EL (cell line): ENCODE measurements at regions not wholly inside any gene's neighbourhood (a gene's known extent, or its start where the extent isn't known, plus 50 kb on each side); places are given as distances from the start of the nearest gene placed in this dataset.

ENCODE experiments used
- DNase-seq: peaks from one replicate; pipeline ENCODE4 v3.0.0-alpha.2; 2016

DNA sequence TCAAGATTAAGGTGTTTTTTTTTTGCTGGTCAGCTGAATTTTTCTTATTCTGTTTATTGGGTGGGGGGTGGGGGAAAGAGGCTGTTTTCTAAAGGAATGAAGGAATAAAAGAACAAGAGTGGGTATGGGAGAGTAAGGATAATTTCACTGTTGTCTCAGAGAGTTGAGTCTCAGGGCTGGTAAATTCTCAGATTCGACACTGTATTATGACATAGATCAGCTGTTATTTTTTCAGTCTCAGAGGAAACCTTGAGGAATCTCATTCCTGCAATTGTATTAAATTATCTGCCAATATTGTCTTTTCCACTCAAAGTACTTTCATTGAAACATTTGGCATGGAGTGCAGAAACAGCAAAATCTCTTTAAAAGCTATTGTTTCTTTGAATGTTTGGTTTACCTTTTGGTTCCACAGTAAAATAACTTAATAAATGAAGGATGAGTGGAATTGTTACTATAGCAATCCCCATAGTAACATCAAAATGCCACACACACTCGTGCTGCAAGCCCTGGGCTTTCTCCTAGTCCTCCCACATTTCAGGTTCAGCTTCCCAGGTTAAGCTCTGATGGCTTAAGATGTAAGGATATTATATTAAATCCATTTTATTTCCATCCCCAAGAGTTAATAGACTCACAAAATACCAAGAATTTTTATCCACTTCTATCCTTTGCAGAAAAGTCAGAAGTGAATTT is 478.7 kb upstream of the TCF4 start:
- no peak for DNase-seq

DNA sequence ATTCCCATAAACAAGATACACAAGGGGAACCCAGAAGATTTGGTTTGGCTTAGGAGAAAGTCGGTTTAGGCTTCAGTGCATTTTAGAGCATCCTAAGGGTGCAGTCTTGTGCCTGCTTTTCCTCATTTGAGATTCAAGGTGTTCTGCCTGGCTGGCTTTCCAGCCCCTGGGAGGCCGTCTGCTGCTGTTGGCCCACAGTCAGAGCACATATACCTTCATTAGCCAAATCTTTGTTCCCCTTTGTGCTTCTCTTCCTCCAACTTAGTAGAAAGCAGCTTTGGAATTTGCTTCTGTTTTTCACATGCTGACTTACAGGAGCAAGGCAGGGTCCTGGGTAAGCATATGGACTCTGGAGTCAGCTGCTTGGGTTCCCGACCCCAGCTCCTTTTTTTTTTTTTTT is 477.1 kb upstream of the TCF4 start:
- no peak for DNase-seq

DNA sequence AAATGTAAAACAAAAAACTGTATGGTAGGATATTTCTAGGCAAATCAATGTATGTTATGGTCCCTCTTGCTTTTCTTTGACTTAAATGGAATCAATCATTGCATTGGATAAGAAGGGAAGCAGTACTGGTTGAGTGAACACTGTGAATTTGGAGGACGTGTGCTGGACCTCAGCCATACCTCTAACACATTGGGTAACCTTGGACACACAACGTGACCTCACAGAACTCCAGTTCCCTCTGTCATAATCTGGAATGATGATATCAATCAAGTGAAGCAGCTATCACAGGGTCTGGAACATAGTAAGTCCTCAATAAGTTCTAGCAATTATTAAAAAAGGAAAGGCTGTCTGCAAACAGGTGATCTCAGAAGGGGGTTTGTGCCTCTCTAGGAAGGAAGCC is 474.9 kb upstream of the TCF4 start:
- DNase-seq, result no peak

DNA sequence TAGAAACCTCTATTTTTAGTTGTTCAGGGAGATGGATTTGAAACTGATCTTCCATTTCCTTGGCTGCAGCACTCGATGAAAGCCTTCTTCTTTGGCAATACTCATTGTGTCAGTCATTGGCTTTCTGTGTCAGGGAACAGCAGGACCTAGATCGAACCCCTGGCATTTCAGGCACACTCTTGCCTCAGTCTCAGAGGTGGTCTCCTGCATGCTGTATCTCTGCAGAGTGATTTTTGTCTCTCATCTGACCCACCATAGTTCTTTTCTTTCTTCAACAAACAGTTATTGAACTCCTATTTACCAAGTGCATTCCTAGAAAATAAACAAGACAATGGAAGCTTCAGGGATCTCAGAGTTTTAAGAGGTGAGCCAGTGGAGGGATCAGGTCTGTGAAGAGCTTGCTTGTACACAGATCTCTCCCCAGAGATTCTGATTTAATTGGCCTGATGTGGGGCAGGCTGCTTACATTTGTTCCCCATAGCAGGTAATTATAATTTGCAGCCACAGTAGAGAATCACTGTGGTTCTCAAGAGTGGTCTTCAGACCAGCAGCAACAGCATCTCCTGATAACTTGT is 473.1 kb upstream of the TCF4 start:
- DNase-seq, result no peak

DNA sequence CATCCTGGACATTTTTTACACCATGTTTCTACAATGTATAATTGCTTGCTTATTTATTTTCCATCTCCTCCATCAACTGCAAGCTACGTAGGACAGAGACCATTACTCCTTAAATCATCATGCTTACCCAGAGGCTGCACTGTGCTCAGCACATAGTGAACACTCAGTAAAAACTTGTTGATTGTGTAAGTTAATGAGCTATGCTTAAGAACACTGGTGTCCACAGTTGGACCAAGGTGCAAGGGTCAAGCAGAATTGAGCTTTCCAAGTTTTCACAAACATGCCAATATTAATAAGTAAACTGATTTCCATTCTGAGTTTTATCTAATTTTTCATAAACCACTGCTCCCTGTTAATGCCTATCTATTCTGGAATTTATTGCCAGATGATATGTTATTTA is 464.2 kb upstream of the TCF4 start:
- DNase-seq, result no peak

DNA sequence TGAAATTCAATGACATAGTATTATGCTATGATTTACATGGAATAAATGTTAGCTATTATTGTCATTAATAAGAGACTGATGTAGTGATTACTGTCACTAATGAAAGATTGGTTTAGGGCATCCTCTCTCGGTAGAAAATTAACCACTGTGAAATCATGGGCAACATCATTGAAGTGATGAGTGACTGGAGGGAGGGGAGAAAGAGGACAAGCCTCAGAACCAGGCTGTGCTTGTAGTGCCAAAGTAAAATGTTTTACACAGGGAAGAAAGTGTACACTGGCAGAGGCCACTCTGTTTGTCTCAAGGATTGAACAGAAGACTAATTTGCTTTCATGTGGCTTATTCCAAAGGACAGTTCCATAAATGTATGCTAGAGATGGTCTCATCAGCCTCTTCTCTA is 456.2 kb upstream of the TCF4 start:
- no peak for DNase-seq

DNA sequence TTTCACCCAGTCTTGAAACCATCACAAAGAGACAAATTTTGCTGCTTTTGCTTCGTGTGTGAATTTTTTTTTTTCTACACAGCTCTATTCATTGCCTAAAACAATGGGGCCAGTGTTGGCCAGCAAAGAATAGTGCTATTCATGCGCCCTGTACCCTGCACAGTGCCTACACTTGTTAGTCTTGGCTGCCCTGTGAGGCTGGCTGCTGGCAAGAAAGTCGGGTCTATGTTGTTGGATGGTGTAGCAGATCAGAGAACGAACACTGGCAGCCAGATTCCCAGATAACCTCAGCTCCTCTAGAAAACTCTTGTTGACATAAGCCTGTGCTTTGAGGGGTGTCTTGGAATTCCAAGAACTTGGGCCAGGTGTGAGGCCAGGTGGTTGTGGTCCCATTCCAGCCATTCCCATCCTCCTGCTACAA is 455.7 kb upstream of the TCF4 start:
- no peak for DNase-seq

DNA sequence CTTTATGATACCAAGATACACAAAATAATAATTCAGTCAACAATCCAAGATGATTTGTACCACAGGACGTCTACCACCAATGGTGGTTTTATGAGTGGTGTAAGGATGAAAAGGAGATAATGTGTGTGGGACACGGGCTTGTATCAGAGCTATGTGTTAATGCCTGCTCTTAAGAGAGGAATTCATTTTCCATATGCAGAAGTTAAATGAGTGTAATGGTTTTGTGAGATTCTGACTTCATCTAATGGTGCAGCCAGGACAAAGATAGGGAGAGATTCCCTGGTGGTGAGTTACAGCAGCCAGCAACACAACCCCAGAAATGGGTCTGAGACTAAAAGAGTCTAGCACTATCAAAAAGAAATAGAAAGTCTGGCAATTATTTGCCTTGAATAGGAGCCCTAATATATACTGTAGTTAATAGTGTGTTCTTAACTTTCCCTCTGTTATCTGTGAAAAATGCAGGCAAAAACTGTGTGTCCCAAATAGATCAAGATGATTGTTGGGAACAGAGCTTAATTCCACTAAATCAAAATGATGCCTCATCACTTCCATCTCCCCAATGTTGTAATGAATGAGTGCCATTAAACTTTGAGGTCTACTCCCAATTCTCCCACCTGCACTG is 455.0 kb upstream of the TCF4 start:
- no peak for DNase-seq

DNA sequence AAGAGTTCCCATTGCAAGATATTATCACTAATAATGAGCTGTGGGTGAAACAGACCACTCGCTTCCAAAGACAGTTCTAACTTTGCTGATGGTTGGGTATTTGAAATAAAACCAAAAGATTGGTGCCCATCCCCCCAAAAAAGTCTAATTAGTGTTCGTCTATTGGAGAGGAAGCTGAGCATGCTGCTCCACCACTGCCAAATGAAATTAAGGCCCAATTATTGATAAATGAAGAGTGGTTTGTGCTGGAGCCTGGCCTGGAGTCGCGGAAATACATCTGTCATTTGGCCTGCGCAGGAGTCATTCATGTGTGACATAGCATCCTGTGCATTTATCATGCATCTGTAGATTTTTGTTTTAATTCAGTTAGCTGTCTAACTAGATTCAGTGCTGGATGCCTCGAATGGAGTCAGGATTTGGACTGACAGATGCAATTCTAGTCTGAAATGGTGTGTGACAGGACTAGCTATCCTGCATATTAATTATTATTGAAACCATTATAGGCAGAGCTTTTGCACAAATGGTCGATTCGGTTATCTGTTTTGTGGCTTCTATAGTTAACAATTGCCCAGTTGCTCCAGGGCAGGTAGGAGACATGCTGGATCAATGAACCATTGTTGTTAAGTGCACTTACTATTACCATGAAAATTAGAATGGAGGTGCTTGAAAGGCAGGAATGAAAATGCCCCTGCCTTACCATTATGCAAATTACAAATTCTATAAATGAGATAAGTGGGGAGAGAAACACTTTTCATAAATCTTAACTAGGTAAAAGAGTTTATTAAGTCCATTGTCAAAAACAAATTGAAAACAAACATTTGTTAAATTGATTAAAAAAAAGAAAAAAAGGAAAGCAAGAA is 450.4 kb upstream of the TCF4 start:
- DNase-seq, result no peak

DNA sequence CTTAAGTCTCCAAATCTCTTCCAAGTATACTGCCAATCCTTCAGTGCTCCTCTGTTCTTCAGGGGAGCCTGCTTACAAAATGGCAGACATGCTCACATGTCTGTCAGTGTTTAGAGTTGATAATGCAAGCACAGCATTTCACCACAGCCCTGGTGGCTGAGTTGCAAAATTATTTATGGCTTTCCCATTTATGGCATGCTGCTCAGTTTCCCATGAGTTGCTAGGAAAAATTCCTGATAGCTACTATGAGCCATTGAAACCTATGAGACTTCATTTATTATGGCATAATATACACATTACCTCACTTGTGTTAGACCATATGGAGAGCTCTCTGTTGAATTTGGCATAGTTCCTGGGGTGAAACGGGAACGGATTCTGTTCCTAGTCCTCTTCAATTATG is 448.7 kb upstream of the TCF4 start:
- no peak for DNase-seq

DNA sequence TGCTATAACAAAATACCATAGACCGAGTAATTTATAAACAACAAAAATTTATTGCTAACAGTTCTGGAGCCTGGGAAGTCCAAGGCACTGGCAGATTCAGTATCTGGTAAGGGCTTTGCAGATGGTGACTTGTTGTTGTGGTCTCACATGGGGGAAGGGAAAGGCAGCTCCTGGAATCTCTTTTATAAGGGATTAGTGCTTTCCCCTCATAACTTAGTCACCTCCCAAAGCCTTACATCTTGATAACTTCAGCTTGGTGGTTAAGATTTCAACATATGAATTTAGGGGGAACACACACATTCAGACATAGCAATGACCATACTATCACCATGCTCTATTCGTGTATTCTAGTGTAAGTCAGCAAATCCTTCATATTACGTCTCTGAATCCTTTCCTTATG is 447.6 kb upstream of the TCF4 start:
- DNase-seq, result no peak

DNA sequence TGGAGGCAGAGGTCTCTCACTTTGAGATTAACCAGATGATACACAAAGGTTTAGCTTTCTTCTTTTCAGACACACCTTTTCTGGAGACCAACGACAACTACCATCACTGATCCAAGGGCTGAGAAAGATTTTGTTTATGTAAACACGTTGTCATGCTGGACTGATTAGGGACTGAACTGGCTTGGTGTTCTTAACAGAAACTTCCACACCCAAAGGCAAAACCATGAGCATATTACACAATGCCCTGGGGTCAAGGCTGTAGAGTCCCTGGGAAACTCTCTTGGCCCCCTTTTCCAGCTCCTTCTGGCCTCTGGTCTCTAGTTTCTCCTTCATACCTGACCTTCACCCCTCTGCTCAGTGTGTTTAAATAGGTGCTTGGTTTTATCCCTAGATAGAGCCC is 447.0 kb upstream of the TCF4 start:
- no peak for DNase-seq

DNA sequence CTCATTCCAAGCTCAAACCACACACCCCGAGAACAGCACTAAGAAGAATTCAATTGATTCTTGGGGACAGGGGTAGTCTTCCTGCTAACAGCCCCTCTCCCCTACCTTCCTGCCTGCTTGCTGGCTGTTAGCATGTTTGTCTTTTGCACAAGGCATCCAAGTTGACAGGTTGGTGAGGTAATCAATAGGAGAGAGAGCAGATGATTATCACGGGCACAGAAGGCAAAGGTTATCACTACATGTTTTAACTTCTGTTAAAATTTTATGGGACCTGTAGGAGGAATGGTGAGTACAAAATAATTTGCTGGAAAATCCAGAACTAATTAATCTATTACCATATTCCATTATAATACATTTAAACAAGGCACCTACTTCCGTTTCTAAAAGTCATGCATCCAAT is 442.1 kb upstream of the TCF4 start:
- DNase-seq, result no peak

DNA sequence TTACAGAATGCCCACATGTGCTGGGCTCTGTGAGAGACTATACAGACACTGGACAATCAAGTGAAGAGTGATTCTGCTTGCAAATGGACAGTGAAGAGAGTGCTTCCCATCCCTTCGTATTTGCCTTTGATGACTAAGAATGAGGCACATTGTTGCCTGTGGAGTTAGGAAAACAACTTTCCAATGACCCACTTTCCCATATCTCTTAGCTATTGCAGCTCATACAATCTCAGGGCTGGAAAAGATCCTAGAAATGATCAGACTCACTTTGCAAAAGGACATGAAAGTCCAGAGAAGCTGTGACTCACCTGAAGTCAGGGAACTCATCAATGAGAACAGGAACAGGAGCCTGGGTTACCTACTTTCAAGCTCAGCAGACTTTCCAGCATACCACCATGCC is 440.5 kb upstream of the TCF4 start:
- peak; percentile 26 for DNase-seq

DNA sequence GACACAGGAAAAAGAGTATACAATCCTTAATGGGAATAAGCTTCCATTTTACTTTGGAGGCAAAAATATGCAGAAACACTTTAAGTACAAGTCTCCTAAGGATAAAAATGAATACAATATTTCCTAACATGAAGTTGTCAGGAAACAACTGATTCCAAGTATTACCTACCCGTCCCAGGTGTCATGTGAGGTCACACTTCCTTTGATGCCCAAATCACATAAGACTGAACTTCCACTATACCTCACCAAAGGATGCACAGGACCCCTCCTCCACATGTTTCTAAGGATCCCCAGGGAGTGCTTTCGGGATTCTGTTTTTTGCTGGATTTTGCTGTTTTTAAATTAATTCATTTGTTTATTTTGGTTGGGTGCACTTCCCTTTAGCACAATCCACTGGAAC is 438.5 kb upstream of the TCF4 start:
- no peak for DNase-seq

DNA sequence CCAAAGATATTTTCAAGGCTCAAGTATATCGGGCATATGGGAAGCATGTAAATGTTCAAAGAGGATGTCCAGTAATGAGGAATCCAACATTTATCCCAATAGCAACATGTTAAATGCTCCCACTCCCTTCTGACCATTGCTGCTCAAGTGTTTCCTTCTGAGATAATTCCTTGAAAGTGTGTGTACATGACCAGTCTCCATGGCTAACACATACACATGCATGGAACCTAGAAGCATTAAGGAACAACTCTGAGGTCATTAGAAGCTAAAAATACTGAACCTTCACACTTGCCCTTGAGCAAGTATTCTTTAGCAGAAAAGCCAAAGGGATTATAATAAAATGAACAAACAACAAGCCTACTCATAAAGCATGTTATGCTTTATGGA is 433.8 kb upstream of the TCF4 start:
- DNase-seq, result no peak

DNA sequence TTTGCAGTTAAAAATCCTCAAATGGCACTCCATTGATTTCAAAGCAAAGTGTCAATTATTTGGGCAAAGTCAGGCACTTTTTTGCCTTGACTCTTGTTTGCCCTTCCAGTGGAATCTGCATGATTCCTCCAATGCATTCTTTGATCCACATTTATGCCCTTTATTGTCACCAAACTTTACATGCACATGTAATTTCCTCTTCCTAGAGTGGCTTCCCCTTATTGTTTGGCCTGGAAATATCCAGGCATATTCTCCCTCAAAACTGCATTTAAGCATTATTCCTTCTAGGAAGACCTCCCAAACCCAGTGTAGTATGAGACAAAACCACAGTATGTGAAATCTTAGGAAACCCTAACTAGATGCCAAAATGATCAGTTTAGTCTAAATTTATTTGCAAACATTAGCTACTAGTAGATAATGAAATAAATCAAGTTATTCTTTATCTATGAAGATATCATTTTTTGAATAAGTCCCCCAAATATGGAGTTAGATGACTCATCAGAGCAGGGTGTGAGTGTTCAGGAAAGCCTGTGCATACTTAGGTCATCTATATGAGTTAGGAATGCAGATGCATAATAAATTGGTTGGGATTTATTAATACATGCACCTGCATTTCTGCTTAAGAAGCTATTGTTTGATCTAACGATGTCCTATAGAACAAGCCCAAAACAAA is 433.3 kb upstream of the TCF4 start:
- peak; percentile 31 for DNase-seq

DNA sequence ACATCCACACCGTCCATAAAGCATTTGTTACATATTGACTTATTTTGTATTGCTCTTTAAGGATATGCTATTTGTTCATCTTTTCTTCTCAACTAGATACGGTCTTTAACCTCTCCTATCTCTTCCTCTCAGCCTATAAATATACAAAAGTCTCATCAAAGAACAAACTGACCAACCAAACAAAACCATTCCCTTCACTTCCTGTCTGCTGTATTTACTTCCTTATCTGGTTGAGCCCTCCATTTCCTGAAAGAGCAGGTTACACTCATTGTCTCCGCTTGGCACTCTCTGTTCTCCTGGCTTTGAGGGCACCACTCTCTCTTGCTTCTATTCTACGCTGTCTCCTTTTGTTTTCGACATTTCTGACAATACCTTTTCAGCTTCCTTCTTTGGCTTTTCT is 431.9 kb upstream of the TCF4 start:
- no peak for DNase-seq

DNA sequence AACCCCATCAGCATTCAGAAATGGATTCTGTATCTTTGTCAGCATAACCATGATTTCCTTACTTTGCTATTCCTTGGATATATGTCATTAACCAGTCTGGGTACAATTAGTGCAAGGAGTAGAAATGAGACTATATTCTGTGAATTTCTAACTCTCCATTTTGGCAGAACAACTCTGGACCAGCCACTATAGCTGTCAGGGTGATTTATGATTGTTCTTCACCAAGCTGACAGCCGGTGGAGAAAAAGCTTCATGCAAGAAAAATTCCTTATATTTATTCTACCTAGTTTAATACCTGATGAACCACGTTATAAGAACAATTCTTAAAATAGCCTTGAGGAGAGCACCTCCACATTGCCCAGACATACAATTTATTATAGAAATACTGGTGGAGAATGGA is 431.2 kb upstream of the TCF4 start:
- no peak for DNase-seq

DNA sequence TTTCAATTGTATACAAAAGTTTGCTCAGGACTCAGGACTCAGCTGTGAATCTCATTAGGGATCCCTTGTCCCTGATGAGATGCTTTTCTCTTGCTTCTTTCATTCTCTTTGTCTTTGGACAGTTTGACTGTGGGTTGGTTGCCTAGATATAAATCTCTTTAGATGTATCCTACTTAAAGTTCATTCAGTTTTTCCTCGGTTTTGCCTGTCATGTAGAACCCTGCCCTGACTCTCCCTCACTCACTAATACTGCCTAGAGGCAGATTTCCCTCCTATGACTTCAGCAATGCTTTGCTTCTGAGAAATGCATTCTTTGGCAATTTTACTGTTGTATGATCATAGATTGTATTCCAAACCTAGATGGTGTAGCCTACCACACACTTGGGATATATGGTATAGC is 421.4 kb upstream of the TCF4 start:
- DNase-seq, result peak; percentile 64

DNA sequence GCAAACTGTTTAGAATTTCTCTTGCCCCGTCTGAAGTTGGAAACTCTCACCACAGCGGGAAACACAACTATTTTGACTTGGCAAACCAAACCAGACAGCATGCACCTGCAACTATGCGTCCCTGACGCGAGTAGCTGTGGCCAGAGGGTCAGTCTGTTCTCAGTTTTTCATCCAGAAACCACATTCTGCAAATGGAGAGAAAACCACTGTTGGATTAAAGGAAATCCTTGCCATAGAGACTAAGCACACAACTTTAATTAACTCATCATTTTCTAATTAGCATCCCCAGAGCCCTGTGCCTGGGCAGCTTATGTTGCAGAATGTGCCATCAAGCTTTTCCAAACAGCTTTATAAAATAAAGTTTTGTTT is 415.7 kb upstream of the TCF4 start:
- no peak for DNase-seq

DNA sequence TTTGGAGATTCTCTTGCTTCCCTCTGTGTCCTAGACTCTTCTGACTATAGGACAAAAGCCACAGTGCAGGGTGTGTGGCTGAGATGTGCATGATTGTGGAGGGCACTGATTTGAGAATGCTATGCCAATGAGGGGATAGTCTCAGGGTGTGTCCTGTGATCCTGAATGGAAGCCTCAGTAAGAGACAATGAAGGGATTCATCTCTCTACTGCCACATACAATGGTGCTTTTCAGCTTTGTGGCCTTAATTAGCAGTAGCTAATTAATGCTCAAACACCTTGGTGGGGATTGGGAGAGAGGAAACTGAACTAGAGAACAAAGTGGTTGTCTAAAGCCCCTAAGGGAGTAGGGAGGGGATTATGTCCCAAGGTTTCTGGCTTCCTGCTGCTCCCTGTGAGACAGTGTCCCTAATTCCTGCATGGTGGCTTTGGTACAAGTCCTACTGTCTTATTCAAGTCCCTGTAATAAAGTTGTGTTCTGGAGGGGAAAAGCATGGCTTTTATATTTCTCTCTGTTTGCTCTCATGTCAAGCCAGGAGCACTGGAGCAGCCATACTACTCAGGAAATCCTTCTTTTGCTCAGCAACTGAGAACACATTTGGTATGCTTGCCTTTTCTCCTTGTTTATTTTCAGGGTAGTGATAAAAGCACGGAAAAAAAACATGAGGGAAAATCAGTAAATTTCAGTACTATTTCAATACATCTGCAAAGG is 415.2 kb upstream of the TCF4 start:
- no peak for DNase-seq

DNA sequence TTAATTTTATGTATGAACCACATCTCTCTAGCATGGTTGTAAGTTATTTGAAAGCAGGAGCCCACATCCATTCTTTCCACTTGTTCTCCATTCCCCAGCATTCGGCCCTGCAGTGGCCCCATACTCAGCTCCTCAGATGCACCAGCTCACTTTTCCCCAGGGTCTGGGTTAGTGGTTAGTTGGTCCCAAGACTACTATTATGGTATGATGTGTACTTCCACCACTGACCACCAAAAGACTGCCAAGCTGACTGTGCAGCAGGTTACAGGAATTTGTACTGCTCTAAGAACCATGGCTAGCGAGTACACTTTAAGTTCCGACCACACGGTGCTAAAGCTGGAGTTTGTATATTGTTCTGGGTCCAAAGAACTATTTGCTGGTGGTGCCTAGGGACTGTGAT is 413.6 kb upstream of the TCF4 start:
- DNase-seq, result no peak
